ENCODE measurements at regions not wholly inside any gene's neighbourhood (a gene's known extent, or its start where the extent isn't known, plus 50 kb on each side); places are given as distances from the start of the nearest gene placed in this dataset.

DNA sequence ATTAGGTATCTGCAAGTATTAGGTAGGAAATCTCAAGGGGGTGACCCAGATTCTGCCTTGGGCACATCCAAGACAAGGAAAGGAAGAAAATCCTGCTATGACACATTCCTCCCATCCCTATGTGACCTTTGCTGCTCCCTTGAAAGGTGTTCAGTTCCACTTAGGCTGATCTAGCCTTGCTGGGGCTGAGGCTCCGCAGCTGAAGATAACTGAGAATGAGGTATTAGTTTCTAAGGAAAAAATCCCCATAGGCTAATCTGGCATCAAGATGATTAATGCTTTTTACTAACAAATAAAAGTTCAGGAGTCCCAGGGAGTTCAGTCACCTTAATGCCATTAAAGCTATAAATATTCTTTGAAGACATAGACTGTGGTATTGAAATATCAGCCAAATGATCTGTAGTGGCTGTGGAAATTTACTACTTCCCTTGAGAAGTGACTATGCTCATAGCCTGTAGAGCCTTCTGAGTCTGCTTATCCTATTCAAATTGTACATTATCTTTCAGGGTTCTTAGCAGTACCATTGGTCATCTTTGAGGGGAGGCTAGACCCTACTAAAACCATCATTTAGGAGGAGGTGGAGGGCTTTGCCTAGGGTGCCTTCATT, 239.9 kb upstream of the RAG2 start:
- intact Hi-C loops (cut with micrococcal nuclease) = no loop called here

DNA sequence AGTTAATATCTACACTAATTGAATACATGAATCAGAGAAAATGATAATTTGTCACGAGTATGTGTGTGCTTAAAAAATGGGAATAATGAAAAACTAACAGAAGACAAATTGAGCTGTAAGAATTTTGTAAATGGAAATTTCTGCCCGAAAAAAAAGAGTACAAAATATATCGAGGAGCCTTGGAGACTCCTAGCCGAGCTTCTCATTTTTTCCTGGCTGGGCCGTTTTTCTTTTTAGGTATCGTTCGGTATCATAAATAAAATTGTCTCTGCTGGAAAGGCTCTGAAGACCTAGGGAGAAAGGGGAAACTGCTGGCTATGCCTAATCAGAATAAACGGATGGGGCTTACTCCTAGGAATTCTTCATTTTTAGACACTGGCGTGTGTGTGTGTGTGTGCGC, 227.2 kb upstream of the RAG2 start:
- intact Hi-C loops (cut with micrococcal nuclease) = no loop called here

DNA sequence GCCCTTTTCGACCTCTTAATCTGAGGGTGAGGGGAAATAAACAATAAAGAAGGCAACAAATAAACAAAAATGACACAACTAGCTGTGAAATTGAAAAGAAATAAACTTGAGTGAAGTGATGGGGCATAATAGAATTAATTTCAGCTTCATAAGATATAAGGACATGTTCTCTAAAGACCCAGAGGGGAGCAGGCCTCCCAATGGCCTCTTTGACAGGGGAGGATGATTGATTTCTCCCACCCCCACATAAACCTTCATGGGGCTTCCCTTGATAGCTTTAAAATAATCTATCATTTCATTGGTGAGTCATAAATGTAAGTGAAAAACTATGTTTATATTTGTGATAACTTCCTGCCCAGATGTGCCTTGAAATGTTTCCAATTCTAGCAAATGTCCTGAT, 226.3 kb upstream of the RAG2 start:
- intact Hi-C loops (cut with micrococcal nuclease) = no loop called here

DNA sequence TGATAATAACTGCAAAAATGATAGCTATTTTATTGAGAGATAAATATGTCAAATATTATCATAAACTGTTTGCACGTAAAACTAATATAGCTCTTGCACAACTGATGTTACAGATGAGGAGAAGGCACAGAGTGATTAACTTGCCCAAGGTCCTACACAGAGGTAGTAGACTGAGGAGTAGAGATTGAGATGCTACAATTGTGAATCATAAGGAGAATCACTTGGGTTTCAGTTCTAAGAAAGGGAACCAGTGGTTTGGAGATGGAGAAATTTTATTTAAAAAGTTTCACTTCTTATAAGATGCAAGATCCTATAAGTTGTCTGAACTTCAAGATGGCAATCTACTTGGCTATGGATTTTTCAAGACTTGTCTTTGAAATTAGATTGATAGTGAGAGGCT, 224.8 kb upstream of the RAG2 start:
- intact Hi-C loops (cut with micrococcal nuclease) = no loop called here

DNA sequence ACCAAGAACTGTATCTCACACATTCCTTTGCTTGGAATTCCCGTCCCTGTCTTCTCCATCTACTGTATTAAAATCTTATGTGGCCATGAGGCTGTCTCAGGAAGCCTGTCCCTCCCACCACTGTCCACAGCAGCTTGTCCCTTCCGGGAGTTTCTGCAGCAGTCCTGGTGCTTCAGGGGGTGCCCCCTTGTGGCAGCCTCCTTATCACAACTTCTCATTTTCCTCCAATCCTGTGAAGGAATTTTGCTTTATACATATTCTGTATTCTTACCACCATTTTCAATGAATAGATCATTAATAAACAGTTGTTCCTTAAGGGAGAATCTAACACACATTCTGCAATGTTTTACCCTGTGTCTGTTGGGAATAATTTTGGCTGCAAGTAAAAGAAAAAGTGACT, 220.4 kb upstream of the RAG2 start:
- intact Hi-C loops (cut with micrococcal nuclease) = no loop called here

DNA sequence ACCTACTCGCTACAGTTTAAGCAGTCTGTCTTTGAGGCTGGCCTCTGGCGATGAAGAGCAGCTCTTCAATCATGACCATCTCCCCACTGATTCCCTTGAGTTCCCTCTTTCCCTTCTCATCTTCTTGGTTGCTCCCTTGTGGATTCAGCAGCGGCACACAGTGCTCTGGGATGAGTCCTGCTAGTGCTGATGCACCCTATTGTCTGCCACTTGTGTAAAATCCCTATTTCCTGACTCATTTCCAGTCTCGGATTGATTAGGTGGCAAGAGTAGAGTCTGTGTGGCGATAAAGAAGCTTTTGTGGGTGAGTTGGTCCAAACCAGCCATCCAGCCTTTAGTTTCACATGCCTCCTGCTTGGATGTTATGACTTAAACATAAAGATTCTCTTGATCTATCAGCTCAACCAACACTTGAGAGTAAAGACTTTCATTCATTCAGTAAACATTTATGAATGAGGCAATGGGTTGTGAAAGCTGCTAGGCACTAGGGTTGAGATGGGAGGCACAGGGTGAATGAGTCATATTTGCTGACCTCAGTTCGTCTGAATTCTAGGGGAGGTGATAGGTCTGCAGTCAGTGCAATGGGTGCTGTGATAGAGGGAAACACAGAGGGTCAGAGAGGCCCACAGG, 219.4 kb upstream of the RAG2 start:
- intact Hi-C loops (cut with micrococcal nuclease) = no loop called here

DNA sequence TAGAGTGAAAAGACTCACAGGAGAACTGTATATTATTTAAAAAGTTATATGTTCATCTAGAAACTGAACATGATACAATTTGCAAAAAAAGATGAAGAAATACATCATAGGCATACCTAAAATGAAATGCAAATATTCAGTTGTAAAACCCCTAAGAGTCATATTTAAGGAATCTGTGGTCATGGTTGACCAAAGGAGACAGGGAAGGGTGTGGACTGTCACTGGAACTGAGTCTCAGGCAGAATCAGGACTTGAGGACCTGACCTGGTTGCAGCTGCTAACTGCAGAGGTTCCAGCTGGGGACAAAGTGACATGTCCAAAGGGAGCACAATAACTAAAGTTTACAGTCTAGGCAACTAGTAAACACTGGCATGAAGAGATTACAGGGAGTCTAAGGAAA, 211.3 kb upstream of the RAG2 start:
- intact Hi-C loops (cut with micrococcal nuclease) = no loop called here

DNA sequence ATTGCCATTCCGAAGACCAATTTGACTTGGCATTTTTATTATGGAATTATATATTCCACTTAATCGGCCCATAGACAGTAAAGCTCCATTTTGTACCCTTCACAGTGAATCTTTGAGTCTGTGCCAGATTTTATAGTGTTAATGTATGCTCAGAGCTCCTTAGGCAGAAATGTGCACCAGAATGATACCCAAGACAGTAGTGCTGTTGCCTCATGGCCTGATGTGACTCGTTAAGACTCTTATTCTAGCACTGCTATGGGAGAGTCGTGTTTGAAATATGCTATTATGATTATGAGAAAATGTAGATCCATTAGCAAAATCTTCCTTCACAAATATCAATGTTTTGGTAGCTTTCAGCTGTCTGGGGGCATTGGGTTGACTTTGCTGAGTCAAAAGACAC, 209.8 kb upstream of the RAG2 start:
- intact Hi-C loops (cut with micrococcal nuclease) = no loop called here

DNA sequence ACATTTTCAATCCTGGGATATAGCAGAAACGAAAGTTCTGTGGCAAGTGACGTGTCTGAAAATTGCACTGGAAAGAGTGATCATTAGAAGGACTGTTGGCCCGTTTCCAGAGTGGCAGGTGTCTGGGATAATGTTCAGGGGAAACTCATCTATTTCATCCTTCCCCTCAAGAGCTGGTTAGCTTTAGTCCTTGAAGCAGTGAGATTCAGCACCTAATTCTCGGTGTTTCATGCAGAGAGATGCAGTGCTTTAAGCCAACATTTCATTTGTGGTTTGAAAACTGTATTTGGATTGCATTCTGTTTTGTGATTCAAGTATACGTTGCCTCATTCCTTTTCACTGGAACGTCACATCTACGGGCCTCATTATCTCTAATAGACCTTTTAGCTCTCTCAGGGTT, 205.0 kb upstream of the RAG2 start:
- intact Hi-C loops (cut with micrococcal nuclease) = no loop called here

DNA sequence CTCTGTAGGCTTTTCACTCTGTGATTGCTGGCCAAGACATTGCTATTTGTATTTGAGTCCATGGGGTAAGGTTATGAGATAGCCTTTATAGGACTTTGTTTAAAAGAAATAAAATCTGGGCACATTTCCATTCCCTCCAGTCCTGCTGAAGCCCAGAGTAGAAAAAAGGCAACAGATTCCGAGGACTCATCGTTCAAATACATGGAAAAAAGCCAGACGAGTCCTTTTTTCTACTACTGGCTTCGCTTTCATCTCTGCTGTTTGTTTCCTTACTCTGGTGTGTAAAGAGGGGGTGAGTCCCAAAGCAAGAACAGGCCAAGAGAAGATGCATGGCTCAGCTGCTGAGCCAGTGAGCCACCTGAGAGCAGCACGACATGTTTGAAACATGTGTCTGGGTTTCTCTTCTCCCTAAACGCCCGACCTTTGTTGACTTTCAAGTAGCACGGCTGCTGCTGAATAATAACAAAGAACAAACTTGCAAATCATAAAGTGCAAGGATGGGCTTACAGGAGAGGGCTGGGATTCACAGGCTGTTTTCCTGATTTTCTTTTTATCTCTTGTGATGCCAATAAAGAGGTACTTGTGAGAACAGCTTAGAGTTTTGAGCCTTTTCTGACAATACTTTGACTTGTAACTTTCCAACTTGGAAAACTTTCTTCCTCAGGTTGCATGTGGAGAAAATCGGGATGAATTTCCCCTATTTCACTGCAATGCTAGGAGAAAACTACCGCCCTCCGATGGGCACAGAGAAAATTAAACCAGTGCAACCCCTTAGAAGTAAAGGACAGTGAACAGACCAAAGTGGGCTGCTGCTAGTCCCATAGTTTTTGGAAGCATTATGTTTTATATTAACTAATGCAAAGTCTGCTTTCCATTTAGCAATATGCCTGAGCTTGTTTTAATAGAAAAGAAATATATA, 195.2 kb upstream of the RAG2 start:
- intact Hi-C loops (cut with micrococcal nuclease) = no loop called here

DNA sequence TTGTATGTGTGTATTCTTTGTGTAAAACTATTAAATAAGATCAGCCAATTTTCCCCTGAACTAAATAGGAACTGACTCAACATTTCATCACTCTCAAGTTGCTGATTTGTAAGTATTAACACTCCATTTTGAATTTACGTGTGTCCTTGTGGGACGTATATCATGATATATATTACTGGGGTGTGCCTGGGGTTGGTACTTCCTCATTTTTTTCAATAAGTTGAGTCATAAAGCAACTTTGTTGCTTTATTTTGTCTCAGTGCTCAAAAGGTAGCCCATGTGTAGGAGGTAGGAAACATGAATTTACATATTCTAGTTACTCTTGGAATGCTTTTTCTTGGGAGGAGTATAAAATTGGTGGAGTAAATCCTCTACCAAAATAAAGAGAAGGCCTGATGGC, 193.9 kb upstream of the RAG2 start:
- intact Hi-C loops (cut with micrococcal nuclease) = no loop called here

DNA sequence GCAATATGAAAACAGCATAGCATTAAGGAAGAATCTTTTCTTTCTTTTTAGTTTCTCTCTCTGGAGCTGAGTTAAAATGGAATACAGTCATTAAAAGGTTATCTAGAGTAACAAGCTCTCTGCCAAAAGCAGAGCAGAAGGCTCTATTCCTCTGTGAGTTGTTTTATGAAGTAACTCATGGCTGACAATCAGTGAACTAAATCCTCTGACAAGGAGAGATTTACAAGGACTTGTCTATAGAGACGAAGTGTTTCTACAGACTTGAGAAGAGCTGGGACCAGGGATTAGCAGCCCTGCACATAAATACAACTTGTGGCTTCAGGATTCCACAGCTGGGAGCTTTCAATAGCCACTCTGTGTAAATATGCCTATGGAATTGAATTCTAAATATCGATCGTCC, 192.5 kb upstream of the RAG2 start:
- intact Hi-C loops (cut with micrococcal nuclease) = no loop called here

DNA sequence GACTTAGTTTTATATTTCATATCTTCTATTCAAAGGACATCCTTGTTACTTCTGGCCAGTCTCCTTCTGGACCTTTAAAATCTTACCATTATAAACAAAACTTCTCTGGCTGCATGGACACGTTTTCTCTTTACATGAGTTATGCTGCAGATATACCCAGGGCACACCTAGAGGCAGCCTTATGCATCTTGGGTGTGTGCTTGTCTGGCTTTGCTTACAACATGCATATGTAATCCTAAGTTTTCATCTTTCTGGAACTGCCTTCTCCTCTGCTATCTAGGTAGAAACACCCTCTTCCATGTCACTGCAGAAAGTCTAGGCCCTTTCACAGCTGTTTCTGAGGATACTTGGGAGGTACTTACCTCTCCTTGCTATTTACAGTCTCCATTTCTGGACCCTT, 185.8 kb upstream of the RAG2 start:
- intact Hi-C loops (cut with micrococcal nuclease) = no loop called here

DNA sequence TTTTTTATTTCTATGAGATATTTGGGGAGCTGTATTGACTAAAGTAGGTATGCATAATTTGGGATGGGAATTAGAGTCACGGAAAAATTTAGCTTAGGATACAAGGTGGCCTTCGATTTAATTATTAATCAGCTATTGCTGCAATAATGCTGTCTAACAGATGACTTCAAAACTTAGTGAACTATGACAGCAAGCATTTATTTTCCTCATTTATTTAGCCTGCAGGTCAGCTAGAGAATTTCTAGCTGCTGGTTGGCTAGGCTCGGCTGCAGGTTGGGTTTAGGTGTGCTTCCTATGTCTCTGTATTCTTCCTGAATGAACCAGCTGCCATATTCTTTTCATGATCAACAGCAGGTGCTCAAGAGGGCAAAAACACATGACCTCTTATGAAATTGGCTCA, 181.8 kb upstream of the RAG2 start:
- intact Hi-C loops (cut with micrococcal nuclease) = no loop called here

DNA sequence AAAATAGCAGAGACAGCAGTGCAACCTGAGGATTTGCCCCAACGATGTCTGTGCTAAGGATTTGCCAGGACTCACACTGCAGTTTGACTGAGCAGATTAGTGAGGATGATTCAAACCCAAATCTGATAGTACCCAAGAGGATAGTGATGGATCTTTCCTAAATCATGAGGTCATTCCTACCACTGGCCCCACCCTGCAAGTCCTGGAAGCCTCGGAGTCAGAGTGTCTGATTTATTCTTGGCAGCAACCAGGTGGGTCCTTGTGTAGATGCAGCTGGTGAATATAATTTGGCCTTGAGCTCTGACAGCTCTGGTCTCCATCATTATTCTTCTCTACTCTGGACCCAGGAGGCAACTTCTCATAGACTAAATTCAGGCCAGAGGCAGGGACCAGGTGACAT, 179.3 kb upstream of the RAG2 start:
- intact Hi-C loops (cut with micrococcal nuclease) = no loop called here

DNA sequence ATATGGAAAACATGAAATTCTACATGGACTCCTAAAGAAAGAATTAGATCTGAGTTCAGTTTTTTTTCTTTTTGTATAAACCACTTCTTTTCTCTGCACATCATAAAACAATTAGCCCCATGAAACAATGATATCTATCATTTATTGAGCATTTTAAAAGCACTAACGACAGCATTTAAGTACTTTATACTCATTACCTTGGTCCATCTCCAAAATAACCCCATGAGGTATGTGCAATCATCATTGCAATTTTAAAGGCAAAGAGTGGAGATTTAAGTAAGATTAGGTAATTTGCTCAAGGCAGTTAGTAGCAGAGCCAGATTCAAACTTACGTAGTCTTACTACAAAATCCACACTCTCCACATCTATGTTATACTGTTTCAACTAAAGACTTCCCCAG, 177.7 kb upstream of the RAG2 start:
- intact Hi-C loops (cut with micrococcal nuclease) = no loop called here

DNA sequence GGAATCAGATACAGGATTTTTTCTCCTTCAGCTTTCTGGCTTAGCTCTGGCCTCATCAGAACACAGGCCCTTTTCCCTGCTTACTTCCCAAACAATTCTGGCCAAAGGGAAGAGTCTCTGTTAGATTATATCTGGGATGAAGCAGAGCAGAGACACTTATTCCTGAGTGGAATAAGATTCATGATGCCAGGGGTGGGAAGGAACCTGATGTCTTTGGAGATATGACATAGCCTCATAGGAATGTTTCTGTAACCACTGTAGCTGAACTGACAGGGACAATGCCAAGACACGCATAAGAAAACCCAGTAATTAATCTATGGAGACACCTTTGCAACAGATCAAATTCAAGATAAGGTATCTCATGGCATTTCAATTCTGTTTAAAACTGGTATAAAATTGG, 177.1 kb upstream of the RAG2 start:
- intact Hi-C loops (cut with micrococcal nuclease) = no loop called here

DNA sequence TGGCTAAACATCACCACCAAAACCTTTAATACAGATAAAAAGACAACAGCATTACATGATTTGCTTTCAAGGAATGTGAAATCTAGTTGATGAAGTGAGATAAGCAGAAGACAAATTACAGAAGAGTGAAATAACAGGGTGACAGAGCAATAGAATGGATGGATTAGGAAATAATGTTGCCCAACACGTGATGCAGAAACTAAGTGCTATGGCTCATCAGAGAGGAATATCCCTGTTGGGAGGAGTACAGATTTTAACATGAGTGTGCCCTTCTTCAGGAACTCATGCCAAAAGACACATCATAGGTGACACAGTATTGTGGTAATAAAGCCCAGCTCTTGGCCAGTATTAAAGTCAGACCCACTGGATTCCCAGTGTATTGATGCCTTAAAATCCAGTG, 176.6 kb upstream of the RAG2 start:
- intact Hi-C loops (cut with micrococcal nuclease) = no loop called here

DNA sequence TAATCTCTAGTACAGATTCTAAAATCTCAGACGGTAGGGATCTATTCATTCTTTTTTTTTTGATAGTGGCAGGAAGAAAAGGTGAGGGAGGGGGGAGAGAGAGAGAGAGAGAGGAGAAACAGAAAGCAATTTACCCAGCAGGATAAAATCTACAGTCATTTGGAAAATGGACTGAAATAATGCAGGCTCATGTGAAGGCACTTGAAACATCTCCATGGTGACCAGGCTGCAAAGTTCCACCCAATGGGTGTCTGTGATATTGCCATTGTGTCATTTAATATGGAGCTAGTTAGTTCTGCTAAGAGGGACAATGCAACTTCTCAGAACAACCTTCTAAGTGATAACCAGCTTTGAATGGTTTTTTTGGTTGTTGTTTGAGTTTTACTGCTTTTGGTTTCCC, 165.2 kb upstream of the RAG2 start:
- intact Hi-C loops (cut with micrococcal nuclease) = no loop called here

DNA sequence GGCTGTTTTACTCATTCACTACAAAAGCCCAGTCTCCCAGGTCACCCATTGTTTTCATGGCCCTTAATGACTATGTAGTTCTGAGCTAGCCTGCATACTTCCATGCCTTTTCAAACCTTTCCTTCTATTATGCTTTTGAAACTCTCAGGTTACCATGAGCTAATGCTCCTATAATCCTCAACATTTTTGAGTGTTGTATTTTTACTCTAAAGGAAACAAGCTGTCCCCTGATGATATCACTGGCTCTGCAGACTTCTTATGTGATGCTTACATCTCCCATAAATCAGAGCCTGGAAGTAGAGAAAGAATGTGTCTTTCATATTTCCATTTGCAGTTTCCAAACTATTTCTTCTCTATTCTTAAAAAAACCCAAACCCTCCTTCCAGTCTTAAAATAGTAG, 159.0 kb upstream of the RAG2 start:
- intact Hi-C loops (cut with micrococcal nuclease) = no loop called here

DNA sequence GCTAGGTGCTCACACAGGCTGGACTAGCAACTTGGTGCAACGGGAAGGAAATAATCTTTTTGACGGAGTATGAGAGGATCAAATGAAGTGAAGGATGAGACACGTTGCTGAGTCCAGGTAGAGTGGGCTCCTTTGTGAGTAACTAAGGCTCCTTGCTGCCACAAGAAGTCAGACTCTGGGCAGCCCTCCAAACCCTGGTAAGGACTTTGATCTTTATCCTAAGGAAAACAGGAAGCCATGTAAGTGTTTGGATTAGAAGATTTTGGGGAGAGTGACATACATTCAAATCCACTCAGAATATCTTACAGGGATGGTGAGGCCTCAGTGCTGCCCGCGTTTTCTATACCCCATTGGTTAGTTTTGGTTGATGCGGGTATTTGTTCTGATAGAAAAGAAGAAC, 155.9 kb upstream of the RAG2 start:
- intact Hi-C loops (cut with micrococcal nuclease) = no loop called here

DNA sequence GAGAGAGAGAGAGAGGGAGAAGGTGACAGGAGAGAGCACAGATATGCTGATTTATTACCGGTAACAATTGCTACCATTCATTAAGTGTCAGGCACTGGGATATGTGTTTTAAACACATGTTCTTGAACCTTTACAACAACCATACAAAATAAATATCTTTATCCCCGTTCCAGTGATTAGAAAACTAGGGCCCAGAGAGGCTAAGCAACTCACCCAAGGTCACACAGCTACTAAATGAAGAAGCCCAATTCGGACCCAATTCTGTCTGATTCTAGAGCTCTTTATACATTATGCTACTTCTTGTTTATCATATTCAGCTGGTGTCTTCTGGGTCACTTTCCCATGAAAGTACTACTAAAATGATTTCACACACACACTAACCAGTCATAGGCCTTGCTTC, 154.0 kb upstream of the RAG2 start:
- intact Hi-C loops (cut with micrococcal nuclease) = no loop called here

DNA sequence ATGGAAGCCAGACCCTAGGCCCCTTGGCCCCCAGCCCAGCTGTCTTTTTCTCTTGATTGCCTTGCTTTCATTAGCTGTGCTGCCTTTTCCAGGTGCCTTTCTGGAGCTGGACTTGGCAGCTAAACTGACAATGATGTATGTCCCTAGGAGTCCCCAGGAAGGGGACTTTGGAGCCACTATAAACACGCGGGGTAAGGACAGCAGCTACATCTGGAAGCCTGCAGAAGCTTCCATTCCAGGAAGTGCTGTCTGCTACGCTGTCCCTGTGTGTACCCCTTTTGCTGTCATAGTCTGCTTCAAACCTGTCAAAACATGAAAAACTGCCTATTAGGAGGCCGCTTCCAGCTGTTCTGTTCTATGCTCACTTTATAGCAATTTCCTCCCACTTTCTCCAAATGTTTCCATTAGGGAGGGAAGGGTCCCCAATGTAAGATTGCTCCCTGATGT, 153.3 kb upstream of the RAG2 start:
- intact Hi-C loops (cut with micrococcal nuclease) = no loop called here

Measured in T-helper 2 cell treated with Interferon-gamma antibody and Interleukin-4, amounts not matched to agents 100 ng/mL and 5 ng/mL, for 36 hours (primary cell).